Left ventricle myocardium superior (tissue), 1 donor: ENCODE measurements at regions not wholly inside any gene's neighbourhood (a gene's known extent, or its start where the extent isn't known, plus 50 kb on each side); places are given as distances from the start of the nearest gene placed in this dataset.
A peak's percentile ranks its signal among the peaks of the same experiment; 100 is the strongest.

Experiments used
- ATAC-seq: fragments of 200-7000 bp; cut with Tn5 transposase; one replicate; pipeline ENCODE4 v1.9.1; 2020; ENCODE audit warnings: mild to moderate bottlenecking, moderate library complexity
- DNase-seq: peaks from one replicate; pipeline ENCODE4 v3.0.0-alpha.2; 2020
- intact Hi-C: fragments of 100-400 bp; cut with micrococcal nuclease; formaldehyde crosslinking; loops from one replicate; pipeline ENCODE4 v1.11.0; 2022
- donor health status: DM: no; HTN: yes; CAD: no; lungs with severe emphysema.

- no peak for ATAC-seq
- intact Hi-C loops: no loop called here
Observed at GRCh38 chrX:118167361-118167760, 50.8 kb upstream of the KLHL13 start.

DNA sequence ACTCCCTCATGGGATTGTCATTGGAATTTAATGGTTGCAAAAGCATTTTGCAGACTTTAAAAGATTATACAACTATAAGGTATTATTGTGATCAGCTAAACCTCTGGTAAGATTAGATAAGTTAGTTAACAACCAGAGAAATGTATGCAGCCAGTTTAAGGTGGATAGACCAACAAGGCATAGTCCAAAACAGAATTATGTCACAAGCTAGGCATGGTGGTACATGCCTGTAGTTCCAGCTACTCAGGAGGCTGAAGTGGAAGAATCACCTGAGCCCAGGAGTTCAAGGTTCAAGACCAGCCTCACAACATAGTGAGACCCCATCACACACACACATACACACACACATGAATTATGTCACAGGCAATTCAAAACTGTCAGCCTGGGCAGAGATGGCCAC is 54.7 kb upstream of the KLHL13 start:
- ATAC-seq: no peak
- DNase-seq: no peak
- intact Hi-C loops: no loop called here

More at GRCh38 chrX:118167361-118167760, 50.8 kb upstream of the KLHL13 start:
- DNase-seq: no peak

- DNase-seq (no peak), ATAC-seq (peak; percentile 51)
- intact Hi-C loops: no loop called here
Observed at GRCh38 chrX:118174516-118175098, 58.0 kb upstream of the KLHL13 start.

DNA sequence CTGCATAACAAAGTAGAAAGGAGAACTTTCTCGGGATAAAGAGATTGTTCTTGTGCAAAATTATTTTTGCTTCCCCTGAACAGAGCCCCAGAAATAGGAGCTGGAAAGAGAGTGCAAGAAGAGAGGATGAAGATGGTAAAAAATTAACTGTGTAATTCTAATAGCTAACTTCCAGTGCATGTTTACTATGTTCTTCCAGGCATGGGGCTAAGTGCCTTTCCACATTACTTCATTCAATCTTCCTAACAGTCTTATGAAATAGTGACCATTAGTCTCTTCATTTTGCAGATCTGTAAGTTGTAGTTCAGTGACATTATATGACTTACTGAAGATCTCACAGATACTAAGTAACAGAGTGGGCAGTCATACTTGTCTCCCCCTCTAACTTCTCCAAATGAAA is 61.1 kb upstream of the KLHL13 start:
- ATAC-seq (no peak), DNase-seq (no peak)
- intact Hi-C loops: no loop called here

DNA sequence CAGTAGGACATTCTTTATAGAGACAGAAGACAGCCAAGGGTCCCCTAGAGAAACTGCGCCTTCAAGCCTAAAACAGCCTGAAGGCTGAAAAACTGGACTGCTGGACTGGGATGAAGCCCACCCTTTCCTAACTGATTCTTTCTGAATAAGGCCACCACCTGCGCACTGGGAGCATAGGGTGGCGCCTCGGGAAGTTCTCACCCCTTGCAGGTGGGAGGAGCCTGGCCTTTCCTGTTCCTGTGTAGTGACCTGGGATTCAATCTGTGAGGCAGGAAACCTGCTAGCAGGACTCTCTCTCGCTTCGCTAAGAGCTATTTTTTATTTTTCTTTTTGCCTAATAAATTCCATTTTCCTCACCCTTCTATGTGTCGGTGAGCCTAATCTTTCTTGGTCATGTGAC is 61.8 kb upstream of the KLHL13 start:
- ATAC-seq (no peak), DNase-seq (no peak)
- intact Hi-C loops: no loop called here

GRCh38 chrX:118179161-118179560 is 62.6 kb upstream of the KLHL13 start:
- DNase-seq (no peak), ATAC-seq (no peak)
- intact Hi-C loops: no loop called here

DNA sequence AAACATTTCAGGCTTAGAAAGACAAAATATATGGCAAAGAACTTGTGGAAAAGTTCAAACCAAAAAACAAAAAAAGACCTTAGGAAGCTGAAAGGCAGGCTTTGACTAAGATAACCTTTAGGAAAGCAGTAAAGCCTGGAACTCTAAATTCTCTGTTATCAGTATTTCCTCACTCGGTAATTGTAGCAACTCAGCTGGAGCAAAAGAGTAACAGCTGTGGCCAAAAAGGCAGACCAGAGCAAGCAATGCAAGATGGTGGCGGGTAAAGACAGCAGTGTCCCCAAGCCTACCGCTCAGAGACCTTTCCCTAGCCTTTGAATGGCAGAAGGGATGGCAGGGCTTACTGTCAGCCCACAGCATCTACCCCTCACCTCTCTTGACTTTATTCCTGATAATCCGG is 63.1 kb upstream of the KLHL13 start:
- DNase-seq (no peak), ATAC-seq (peak; percentile 26)
- intact Hi-C loops: no loop called here

DNA sequence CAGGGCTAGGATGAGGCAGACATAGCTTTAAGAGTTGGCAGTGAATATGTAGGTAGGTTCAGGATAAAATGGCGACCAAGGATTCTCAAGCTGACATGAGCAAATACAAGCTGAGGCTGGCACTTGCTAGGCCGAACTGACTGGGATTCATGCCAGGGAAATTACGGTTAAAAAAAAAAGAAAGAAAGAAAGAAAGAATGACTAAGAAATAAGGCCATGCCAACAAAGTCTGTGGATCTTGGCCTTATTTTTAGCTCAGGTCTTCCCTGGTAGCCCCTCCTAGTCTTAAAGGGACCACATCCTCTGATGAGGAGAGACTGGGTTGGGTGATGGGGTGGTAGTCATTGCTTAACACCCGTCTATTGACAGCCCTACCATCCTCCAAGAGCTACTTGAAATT is 64.4 kb upstream of the KLHL13 start:
- no peak for ATAC-seq
- no peak for DNase-seq
- intact Hi-C loops: no loop called here

- DNase-seq: no peak
- no peak for ATAC-seq
- intact Hi-C loops: no loop called here
Observed at GRCh38 chrX:118182025-118182424, 65.4 kb upstream of the KLHL13 start.

DNA sequence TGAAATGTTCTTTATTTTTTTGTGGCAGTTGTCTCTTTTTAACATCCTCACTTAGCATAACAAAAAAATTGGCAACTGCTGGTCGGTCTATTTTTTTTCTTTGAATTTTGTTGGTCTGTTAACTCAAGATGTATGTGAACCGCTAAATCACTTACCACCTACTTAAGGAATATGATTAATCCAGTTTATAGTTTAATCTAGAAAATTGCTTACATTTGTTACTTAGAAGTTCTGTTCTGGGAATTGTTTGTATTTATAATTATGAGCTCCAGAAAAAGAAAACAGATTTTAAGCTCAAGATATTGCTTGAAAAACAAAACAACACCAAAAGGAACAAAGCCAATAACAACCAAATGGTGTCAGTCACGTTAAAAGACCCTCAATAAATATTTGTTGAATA is 66.1 kb upstream of the KLHL13 start:
- DNase-seq (no peak), ATAC-seq (no peak)
- intact Hi-C loops: no loop called here

DNA sequence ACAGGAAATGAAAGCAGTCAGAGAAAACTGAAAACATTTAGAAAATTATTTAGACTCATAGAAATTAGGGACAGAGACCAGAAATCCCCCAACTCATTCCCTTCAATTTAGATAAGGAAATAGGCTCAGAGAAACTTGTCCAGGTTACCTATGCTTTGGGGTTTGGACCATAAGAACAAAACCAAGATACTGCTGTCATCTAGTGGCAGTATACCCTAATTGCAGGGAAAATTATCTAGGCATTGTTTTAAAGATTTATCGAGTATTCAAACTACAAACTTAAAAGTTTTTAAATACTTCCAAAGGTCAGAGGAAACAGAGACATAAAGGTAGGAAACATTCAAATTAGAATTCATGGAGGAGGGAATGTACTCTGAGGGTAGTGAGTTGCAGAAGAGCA is 67.0 kb upstream of the KLHL13 start:
- intact Hi-C loops: no loop called here
- ATAC-seq (no peak), DNase-seq (no peak)

DNA sequence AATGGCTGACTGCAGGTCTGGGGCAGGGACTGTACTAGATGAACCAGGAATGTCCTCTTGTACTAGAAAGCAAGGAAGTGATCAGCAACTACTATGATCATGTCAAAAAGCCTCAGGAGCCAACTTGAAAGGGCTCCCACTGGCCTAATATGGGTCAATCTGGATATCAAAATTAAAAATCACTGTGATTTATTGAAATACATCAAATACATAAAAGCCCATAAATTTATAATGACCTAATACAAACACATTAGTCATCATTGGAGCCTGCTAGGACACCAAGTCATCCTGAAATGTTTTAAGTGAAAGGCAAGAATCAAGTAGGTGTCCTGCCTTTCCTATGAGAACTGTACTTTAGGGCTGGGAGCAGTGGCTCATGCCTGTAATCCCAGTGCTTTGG is 70.5 kb upstream of the KLHL13 start:
- ATAC-seq: no peak
- DNase-seq: no peak
- intact Hi-C loops: no loop called here

DNA sequence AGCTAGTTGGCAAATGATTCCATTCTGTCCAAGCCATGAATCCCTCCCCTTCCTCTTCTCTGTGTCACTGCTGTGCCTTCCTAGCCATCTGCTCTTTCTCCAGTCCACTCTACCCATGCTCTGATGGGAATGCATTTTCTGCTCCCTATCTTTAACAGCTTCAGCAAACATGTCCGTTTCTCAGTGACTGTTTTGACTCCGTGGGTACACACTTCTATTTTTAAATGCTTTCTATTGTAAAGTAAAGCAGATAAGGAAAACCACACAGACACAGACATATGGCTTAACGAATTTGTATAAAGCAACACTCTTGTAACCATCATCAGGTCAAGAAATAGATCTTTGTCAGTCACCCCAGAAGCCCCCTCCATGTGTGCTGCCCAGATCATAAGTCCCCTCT is 72.4 kb upstream of the KLHL13 start:
- intact Hi-C loops: no loop called here
- ATAC-seq: peak; percentile 98
- no peak for DNase-seq

- ATAC-seq (peak; percentile 95), DNase-seq (peak; percentile 40)
- intact Hi-C loops: no loop called here
Observed at GRCh38 chrX:118189628-118190027, 73.0 kb upstream of the KLHL13 start.

DNA sequence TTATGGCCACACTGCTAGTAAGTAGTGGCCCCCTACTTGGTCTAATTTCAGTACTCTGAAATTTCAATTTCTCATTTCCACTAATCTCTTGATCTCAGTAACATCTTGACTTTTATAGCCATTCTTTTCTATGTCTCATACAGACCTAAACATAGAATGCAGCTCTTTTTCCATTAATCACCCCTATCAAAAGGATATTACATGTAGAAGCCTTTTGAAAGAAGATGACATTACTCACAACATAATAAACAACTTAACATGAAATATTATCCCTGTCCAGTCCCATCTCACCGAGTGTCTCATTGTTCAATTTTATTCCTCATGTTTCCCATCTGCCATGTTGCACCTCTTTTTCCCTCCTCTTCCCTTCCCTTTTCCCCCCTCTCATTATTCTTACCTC is 81.1 kb upstream of the KLHL13 start:
- intact Hi-C loops: no loop called here
- no peak for DNase-seq
- no peak for ATAC-seq

DNA sequence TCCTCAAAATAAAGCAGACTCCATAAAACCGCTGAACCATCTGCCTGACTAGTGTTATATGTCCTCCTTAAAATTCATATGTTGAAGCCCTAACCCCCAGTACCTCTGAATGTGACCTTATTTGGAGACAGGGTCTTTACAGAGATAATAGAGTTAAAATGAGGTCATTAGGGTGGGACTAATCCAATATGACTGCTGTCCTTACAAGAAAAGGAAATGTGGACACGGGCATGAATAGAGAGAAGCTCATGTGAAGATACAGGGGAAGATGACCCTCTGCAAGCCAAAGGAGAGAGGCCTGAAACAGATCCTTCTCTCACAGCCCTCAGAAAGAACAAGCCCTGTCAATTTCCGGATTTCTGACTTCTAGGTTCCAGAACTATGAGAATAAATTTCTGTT is 82.0 kb upstream of the KLHL13 start:
- no peak for DNase-seq
- ATAC-seq: no peak
- intact Hi-C loops: no loop called here

- peak; percentile 66 for ATAC-seq
- no peak for DNase-seq
- intact Hi-C loops: no loop called here
Observed at GRCh38 chrX:118199997-118200396, 83.4 kb upstream of the KLHL13 start.

DNA sequence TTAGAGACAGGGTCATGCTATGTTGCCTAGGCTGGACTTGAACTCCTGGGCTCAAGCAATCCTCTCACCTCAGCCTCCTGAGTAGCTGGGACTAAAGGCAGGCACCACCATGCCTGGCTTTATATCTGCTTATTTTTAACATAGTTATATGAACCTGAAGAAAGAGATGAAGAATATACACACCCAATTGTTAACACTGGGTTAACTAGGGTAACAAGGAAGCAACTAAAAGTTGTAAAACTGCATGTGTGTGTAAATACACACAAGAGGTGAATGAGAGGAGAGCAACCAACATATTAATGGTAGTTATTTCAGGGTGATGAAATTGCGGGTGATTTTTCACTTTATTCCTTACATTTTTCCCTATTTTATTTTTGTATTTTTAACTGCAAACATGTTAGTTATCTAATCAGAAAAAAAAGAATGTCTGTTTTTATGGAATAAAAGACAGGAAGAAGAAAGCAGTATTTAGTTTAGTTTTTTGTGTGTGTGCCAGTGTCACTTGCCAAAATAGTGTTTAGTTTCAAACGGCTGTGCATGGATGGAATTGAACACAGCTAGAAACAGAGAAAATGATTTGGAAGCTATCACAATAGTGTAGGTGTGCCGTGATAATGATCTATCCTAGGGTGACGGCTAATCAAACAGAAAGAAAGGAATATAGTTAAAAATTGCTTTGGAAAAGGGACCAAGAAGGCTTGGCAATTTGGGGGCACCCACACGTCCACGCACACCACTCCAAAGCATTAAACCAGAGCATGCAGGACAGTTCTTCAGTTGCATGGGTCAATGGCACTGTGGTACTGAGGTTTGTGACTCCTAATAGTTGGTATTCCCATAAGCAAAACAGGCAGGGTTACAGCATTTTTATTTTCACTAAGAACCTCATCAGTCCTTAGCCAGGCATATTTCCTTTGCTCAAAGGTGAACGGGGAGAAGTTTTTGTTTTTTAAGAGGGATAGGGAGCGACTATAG is 89.1 kb upstream of the KLHL13 start:
- ATAC-seq (no peak), DNase-seq (no peak)
- intact Hi-C loops: no loop called here

GRCh38 chrX:118207831-118208453 is 91.3 kb upstream of the KLHL13 start:
- ATAC-seq (no peak), DNase-seq (no peak)
- intact Hi-C loops: no loop called here

- ATAC-seq: no peak
- intact Hi-C loops: no loop called here
- no peak for DNase-seq
Observed at GRCh38 chrX:118208481-118208880, 91.9 kb upstream of the KLHL13 start.
